ENCODE measurements at regions not wholly inside any gene's neighbourhood (a gene's known extent, or its start where the extent isn't known, plus 50 kb on each side); places are given as distances from the start of the nearest gene placed in this dataset.

GRCh38 chr7:156128496-156128895 is 316.2 kb upstream of the SHH start:
- no peak for DNase-seq (ENCODE audit: low spot score)

DNA sequence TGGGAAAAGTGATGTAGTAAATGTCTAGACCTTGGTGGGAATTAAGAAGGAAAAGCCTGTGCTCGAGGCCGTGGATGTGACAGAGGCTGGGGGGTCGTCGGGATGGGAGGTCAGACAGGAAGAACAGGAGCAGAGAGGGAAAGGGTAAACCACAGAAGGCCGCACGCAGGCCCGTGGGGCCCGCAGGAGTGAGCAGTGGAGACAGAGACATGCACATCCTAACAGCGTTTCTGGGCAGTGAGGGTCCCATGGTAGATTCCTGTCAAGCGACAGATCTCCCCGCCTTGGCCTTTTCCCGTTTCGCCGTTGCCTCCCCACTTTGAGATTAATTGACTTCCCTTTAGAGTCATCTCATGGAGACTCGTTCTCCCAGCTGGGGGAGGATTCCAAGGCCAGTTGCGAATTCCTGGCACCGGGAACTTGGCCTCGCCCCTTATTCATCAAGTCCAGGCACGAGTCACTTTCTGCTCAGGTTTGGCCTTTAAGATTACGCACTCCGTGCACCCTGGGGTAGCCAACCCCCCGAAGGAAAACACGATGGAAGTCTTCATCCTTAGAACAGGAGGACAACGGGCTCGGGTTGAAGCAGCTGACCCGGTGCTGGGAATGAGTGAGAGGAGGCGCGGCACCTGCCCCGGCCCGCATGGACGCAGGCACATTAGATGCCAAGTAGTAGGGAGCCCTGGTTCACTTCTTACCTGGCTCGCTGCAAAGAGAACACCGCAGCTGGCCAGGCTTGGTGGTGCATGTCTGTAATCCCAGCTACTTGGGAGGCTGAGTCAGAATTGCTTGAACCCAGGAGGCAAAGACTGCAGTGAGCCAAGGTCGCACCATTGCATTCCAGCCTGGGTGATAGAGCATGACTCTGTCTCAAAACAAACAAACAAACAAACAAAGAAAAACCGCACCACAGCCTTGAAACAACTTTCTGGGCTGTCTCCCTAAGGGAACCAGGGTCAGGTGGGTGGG is 315.2 kb upstream of the SHH start:
- no peak for DNase-seq (ENCODE audit: low spot score)

- DNase-seq (ENCODE audit: low spot score) = no peak
These were observed 313.8 kb upstream of the SHH start for GRCh38 chr7:156125841-156126730.

DNA sequence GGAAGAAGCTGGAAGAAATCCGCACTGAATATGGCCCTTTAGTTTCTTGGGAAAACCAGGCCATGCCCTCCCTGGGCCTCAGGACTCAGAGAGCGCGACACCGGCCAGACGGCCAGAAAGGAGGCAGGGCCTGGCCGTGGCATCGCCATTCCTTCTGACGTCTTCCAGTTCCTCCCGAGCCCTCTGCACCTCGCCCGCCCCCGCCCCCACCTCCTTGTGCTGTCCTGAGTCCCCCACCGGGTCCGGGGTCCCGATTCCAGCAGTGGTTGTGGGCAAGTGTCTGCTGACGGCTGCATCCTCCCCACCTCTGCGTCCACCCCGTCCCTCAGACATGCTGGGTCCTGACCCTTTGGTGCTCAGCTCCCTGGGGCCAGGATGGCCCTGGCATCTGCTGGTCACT is 312.1 kb upstream of the SHH start:
- no peak for DNase-seq (ENCODE audit: low spot score)

DNA sequence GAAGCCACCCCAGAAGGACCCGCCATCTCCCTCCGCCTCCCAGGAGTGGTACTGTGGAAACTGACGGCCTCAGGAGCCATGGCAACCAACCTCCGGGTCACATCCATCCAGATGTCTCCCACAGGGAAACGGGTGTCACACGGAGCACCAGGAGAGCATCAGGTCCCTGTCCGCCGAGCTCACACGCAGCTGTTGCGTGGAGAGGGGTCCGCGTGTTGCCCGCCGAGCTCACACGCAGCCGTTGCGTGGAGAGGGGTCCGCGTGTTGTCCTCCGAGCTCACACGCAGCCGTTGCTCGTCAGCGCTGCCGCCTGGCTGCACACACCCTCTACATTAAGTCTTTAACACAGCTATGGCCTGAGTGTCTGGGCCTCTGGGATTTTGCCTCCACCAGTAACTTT is 311.1 kb upstream of the SHH start:
- DNase-seq (ENCODE audit: low spot score) = no peak

DNA sequence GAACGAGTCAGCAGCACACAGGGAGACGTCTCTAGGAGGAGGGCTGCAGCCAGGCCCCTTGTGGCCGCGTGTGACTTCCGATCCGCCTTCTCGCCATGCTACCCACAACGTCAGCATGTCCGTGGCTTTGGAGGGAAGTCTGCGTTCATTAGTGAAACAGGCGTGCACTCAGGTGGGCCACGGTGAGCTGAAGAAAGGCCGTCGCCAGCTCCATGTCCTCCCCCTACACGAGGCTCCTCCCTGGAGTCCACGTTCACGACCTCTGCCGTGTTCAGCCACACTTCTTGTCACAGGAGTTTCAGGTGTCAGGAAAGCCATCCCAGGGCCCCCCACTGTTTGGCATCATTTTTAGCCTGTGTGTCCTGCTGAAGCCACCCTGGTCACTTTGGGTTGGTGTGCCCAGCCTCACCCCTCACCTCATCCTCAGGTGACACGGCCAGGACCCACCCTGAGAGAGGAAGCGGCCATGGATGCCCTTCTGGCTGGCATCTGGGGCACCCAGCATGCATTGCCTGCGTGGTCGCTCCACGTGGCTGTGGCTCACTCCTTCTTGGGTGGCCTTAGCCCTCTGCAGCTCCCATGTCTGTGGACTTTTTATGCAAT is 310.6 kb upstream of the SHH start:
- DNase-seq (ENCODE audit: low spot score) = no peak

DNA sequence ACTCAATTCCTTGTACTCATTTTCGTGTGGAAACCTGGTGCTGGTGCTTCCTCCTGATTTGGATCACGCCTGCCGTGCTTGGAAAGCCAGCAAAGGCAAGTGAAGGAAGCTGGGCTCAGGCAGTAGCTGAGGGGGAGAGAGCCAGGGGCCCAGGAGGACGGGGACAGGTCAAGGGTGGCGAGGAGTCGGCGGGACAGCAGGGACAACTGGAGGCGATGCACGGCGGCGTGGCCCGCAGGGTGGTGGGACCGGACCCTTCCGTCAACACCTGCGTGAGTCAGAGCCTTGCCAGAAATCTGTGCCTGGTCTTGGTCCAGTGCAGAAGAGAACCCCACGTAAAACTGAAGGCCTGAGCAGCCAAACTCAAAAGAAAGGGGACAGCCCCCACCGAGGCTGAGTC is 309.7 kb upstream of the SHH start:
- no peak for DNase-seq (ENCODE audit: low spot score)

- DNase-seq (ENCODE audit: low spot score) = no peak
These were observed 309.2 kb upstream of the SHH start for GRCh38 chr7:156121434-156121833.

- no peak for DNase-seq (ENCODE audit: low spot score)
These were observed 308.3 kb upstream of the SHH start for GRCh38 chr7:156120552-156120951.

- DNase-seq (ENCODE audit: low spot score) = no peak
These were observed 307.5 kb upstream of the SHH start for GRCh38 chr7:156119771-156120170.

DNA sequence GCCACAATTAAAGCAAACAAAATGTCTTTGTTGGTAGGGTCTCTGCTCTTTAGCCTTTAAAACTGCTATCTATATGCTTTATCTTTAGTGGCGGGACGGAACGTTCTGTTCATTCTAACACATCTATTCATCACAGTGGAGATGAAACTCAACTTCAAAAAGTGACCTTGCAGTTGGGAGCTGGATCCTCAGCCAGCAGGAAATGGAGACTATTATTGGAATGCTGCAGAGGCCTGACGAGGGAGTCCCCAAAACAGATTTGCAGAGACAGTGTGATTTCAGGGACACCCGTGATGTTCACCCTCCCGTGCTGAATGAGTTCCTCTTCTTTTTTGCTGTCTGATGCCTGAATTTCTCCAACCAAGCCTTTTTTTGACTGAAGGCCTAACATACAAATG is 306.0 kb upstream of the SHH start:
- DNase-seq (ENCODE audit: low spot score) = no peak

DNA sequence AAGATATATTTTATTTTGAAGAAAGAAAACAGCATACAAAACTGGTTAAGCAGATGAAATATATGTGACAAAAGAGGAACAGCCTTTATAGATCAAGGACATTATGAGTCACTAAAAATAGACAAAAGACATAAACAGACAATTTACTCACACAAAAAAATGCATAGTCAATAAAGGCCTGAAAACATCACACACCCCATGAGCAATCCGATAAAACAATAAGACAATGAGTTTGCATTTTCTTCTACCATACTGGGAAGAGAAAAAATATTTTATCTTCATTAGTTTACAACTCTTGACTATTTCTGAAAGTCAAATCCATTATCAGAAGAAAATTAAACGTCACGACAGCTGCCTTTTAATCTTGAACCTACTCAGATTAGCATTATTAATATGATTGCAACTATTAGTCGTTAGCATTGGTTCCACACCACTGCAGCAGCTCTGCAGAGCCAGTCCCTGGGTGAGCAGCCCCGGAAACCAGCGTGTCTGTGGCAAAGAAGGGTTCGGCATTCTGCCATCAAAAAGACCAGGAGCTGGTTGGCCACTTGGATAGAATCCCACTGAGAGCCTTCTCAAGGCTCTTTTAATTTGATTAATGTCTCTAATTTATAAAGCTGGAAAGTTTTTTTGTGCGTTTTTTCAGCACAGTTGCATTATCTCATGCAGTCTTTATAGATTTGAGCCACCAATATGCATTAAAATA is 305.4 kb upstream of the SHH start:
- no peak for DNase-seq (ENCODE audit: low spot score)

DNA sequence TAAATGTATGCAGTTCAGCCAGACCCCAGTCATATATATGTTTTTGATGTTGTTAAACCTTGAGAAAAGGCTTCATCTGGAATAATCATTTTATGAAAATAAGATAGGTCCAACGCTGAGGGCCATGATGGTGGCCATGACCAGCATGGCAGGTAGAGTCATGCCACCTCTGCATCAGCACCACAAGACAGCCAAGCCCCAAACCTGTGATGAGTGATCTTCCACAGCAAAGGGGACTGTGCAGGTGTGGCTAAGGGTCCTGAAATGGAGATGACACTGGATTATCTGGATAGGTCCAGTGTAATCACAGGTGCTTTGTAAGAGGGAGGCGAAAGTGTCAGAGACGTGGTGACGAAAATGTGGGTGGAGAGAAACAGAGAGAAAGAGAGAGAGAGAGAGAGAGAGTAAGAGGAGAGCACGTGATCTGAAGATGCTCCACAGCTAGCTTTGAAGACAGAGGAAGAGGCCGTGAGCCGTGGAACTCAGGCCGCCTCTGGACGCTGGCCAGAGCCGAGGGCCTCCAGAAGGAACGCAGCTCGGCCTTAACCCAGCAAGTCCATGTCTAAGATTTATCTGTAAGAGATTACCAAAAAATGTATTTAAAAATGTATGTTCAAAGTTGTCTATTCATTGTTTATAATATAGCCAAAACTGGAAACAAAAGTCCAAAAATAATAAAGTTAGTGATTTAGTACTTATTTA is 304.4 kb upstream of the SHH start:
- DNase-seq (ENCODE audit: low spot score) = no peak

- no peak for DNase-seq (ENCODE audit: low spot score)
These were observed 303.3 kb upstream of the SHH start for GRCh38 chr7:156115582-156115981.

DNA sequence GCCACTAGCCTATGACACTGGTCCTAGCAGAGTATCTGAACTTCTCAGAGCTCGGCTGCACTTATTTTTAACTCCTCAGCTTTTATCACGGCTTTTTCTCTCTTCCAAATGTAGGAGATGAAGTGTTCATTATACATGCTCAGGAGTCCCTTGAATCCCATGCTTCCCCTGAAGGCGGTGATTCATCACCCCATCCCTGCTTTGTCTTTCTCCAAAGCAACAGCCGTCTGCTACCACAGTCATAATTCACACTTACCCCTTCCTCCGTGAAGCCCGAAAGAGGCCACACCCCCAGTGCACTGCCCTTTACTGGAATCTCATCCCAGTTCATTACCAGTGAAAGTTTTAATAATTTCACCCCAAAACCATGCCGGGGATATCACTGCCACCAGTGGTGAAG is 301.5 kb upstream of the SHH start:
- DNase-seq (ENCODE audit: low spot score) = no peak

DNA sequence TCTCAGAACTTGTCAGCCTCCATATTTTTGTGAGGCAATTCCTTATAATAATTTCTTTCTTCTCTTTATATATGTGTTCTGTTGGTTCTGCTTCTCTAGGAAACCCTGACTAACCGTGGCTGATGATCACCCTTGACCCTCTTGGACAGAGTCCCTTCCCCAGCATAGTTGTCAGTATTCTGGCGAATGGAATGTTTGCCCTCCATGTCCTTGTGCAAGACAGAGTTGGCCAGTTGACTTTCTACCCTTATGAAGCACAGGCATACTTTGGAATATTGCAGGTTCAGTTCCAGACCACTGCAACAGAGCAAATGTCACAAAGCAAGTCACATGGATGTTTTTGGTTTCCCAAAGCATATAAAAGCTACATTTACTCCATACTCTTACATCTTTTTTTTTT is 297.7 kb upstream of the SHH start:
- DNase-seq (ENCODE audit: low spot score) = no peak

DNA sequence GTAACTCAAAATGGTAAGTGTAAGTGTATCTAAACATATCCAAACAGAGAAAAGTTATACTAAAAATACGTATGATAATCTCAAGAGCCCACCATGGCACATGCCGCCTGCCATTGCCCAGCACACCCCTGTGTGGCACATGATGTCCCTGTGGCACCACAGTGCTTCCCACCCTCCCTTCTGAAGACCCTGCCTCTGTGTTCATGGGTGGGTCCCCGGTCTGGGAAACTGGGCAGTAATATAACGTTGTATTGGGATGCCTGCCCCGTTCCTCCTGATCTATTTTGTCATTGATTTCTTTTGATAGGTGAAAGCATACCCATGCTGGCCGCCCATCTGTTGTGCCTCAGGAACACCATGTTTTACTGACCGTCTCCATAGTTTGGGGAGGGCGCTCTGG is 296.8 kb upstream of the SHH start:
- DNase-seq (ENCODE audit: low spot score) = no peak

DNA sequence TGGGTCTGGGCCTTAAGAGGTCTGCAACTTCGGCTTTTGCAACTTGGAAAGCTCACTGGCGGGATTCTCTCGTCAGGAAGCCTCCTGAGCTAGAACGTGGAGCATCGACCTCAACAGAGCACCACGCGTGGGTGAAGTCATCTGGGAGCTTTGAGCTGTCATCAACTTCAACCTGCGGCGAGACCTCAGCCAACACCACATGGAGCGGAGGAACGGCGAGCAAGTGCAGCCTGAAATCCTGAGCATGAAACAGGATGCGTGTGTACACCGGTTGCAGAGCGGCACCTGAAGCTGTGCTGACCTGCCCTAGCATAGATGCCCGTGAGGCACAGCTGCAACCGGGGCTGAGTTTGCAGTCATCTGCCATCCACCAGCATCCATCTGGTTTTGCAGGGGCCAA is 295.7 kb upstream of the SHH start:
- DNase-seq (ENCODE audit: low spot score) = no peak

DNA sequence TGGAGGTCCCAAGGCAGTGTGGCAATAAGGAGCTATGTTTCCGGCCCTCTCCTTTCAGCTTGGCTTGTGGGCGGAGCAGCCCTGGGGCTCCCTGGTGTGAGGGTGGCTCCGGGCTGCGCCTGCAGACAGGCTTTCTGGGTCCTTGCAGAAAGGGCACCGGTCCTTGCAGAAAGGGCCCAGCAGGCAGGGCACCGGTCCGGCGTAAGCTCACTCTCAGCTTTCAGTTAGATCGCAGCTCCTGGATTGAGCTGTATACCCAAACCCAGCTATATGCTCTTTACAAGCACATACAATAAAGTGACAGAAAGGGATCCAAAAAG is 293.8 kb upstream of the SHH start:
- DNase-seq (ENCODE audit: low spot score) = no peak

GRCh38 chr7:156105337-156106106 is 293.3 kb upstream of the SHH start:
- DNase-seq (ENCODE audit: low spot score) = no peak
